ENCODE measurements at regions not wholly inside any gene's neighbourhood (a gene's known extent, or its start where the extent isn't known, plus 50 kb on each side); places are given as distances from the start of the nearest gene placed in this dataset.

DNA sequence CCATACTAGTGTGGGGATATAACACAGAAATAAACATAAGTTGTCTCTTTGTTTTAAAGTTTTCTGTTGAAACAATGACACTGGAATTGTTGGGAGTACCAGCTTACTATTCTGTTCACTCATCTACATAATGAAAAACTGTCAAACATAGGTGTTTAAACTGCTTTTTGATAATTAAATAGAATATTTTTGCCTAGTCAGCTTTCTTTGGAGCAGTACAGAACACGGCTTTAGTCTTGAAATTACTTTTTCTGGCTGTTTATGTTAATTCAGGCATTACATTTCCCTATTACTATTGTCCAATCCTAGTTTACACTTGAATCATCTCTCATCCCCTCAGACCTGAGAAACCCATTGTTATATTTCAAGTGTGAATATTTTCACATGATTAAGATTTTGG lies 73.0 kb downstream of the FAM47B start:
- ChIA-PET RAD21 (ENCODE audit: low non-redundant PET in 1 of 2, low total read pairs in 2 of 2, uncharacterized antibody in 2 of 2, unreplicated experiment in 2 of 2) (no interaction called here), CTCF (no interaction called here), POLR2A (no interaction called here)
- Histone ChIP-seq H3K36me3 (ENCODE audit: control insufficient read depth in 1 of 2, insufficient read depth in 2 of 2, low read length in 2 of 2) (no peaks in the 10 kb centered on the region), H2AFZ (ENCODE audit: low read depth, low read length, poor library complexity, severe bottlenecking) (no peak overlapping the region), H4K20me1 (ENCODE audit: insufficient read depth) (no peaks in the 10 kb centered on the region), H3K4me2 (ENCODE audit: low read length) (no peak overlapping the region), H3K4me3 (replicated peaks in 1 of 2; ENCODE audit: low read depth in 1 of 2, low read length in 2 of 2) (no peak overlapping the region), H3K9ac (ENCODE audit: low read length) (no peak overlapping the region), H3K4me1 (ENCODE audit: control insufficient read depth in 1 of 2, insufficient read depth in 2 of 2, low read length in 2 of 2) (no peaks in the 10 kb centered on the region), H3K9me3 (ENCODE audit: control insufficient read depth in 1 of 2, insufficient read depth in 1 of 2, low read depth in 1 of 2, low read length in 2 of 2) (no peaks in the 10 kb centered on the region), H3K27ac (ENCODE audit: low read depth, low read length) (no peak overlapping the region), H3K79me2 (ENCODE audit: insufficient read depth, low read length) (no peaks in the 10 kb centered on the region), H3K27me3 (ENCODE audit: insufficient read depth, low read length) (no peaks in the 10 kb centered on the region), H3K9me2 (ENCODE audit: insufficient read depth) (no peaks in the 10 kb centered on the region)
- DNase-seq (ENCODE audit: low read depth, low spot score): no peak
- BruUV-seq (replicated peaks): no TSS peak
- ATAC-seq: no peak
- intact Hi-C loops (cut with micrococcal nuclease): loop anchor here (10.0 kb wide), 1 partner anchor 1431 kb away; no protein-coding TSS in a partner anchor
- no peak for TF ChIP-seq RAD21 (IDR thresholded peaks at IDR 0.05; ENCODE audit: low read depth)
- TF ChIP-seq ZNF274 (IDR thresholded peaks at IDR 0.05; ENCODE audit: low read depth, low read length): no peak
- TF ChIP-seq, protein P1, sequence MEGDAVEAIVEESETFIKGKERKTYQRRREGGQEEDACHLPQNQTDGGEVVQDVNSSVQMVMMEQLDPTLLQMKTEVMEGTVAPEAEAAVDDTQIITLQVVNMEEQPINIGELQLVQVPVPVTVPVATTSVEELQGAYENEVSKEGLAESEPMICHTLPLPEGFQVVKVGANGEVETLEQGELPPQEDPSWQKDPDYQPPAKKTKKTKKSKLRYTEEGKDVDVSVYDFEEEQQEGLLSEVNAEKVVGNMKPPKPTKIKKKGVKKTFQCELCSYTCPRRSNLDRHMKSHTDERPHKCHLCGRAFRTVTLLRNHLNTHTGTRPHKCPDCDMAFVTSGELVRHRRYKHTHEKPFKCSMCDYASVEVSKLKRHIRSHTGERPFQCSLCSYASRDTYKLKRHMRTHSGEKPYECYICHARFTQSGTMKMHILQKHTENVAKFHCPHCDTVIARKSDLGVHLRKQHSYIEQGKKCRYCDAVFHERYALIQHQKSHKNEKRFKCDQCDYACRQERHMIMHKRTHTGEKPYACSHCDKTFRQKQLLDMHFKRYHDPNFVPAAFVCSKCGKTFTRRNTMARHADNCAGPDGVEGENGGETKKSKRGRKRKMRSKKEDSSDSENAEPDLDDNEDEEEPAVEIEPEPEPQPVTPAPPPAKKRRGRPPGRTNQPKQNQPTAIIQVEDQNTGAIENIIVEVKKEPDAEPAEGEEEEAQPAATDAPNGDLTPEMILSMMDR (IDR thresholded peaks at IDR 0.05 in 2 of 3, conservative IDR thresholded peaks at IDR 0.05 in 1 of 3; ENCODE audit: borderline replicate concordance in 1 of 3, insufficient read depth in 1 of 3, low read depth in 2 of 3, low read length in 2 of 3): no peak
- TF ChIP-seq CEBPB (IDR thresholded peaks at IDR 0.05; ENCODE audit: low read depth): no peak
- no peak for TF ChIP-seq FOSL1 (IDR thresholded peaks at IDR 0.05; ENCODE audit: low read depth)
- no peak for TF ChIP-seq POLR2AphosphoS5 (IDR thresholded peaks at IDR 0.05; ENCODE audit: low read depth, low read length)
- no peak for TF ChIP-seq YY1 (IDR thresholded peaks at IDR 0.05; ENCODE audit: extremely low read depth, insufficient replicate concordance, low read depth, low read length)
- TF ChIP-seq JUND (IDR thresholded peaks at IDR 0.05): no peak
- TF ChIP-seq, protein P2, sequence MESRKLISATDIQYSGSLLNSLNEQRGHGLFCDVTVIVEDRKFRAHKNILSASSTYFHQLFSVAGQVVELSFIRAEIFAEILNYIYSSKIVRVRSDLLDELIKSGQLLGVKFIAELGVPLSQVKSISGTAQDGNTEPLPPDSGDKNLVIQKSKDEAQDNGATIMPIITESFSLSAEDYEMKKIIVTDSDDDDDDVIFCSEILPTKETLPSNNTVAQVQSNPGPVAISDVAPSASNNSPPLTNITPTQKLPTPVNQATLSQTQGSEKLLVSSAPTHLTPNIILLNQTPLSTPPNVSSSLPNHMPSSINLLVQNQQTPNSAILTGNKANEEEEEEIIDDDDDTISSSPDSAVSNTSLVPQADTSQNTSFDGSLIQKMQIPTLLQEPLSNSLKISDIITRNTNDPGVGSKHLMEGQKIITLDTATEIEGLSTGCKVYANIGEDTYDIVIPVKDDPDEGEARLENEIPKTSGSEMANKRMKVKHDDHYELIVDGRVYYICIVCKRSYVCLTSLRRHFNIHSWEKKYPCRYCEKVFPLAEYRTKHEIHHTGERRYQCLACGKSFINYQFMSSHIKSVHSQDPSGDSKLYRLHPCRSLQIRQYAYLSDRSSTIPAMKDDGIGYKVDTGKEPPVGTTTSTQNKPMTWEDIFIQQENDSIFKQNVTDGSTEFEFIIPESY (IDR thresholded peaks at IDR 0.05; ENCODE audit: extremely low read depth, insufficient replicate concordance, low read length): no peak
- TF ChIP-seq, protein P3, sequence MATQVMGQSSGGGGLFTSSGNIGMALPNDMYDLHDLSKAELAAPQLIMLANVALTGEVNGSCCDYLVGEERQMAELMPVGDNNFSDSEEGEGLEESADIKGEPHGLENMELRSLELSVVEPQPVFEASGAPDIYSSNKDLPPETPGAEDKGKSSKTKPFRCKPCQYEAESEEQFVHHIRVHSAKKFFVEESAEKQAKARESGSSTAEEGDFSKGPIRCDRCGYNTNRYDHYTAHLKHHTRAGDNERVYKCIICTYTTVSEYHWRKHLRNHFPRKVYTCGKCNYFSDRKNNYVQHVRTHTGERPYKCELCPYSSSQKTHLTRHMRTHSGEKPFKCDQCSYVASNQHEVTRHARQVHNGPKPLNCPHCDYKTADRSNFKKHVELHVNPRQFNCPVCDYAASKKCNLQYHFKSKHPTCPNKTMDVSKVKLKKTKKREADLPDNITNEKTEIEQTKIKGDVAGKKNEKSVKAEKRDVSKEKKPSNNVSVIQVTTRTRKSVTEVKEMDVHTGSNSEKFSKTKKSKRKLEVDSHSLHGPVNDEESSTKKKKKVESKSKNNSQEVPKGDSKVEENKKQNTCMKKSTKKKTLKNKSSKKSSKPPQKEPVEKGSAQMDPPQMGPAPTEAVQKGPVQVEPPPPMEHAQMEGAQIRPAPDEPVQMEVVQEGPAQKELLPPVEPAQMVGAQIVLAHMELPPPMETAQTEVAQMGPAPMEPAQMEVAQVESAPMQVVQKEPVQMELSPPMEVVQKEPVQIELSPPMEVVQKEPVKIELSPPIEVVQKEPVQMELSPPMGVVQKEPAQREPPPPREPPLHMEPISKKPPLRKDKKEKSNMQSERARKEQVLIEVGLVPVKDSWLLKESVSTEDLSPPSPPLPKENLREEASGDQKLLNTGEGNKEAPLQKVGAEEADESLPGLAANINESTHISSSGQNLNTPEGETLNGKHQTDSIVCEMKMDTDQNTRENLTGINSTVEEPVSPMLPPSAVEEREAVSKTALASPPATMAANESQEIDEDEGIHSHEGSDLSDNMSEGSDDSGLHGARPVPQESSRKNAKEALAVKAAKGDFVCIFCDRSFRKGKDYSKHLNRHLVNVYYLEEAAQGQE (IDR thresholded peaks at IDR 0.05; ENCODE audit: low read depth): no peak
- TF ChIP-seq ELF1 (IDR thresholded peaks at IDR 0.05; ENCODE audit: borderline replicate concordance, low read depth): no peak
- no peak for TF ChIP-seq EZH2 (IDR thresholded peaks at IDR 0.05)
- TF ChIP-seq POLR2A (IDR thresholded peaks at IDR 0.05; ENCODE audit: borderline replicate concordance, extremely low read depth, insufficient read depth, insufficient read length): no peak

Measured in HCT116 (cell line).